Smooth muscle cell (in vitro differentiated cells): ENCODE measurements at regions not wholly inside any gene's neighbourhood (a gene's known extent, or its start where the extent isn't known, plus 50 kb on each side); places are given as distances from the start of the nearest gene placed in this dataset.

Experiments
- DNase-seq: peaks from one replicate; lab custom pipeline; 2025; ENCODE audit not compliant: unreplicated experiment; lab: John Stamatoyannopoulos, UW
- H2AFZ ChIP-seq: fragments of 200-600 bp; sonication (generic); 2 replicates; pipeline ENCODE4 v1.6.0; 2016; ENCODE audit warnings: antibody characterized with exemption, low read depth, mild to moderate bottlenecking
- H3F3A ChIP-seq: fragments of 200-600 bp; sonication (generic); 2 replicates; pipeline ENCODE4 v1.6.0; 2017; ENCODE audit warnings: antibody characterized with exemption, low read depth
- H3K27ac ChIP-seq: fragments of 200-600 bp; sonication (generic); 2 replicates; pipeline ENCODE4 v1.5.1; 2016; ENCODE audit warnings: low read depth, mild to moderate bottlenecking
- H3K27me3 ChIP-seq: fragments of 200-600 bp; sonication (generic); 2 replicates; pipeline ENCODE4 v1.6.1; 2016; ENCODE audit warnings: low read depth, mild to moderate bottlenecking
- H3K36me3 ChIP-seq: fragments of 200-600 bp; sonication (generic); 2 replicates; pipeline ENCODE4 v1.5.1; 2016; ENCODE audit warnings: low read depth
- H3K4me1 ChIP-seq: fragments of 200-600 bp; sonication (generic); 2 replicates; pipeline ENCODE4 v1.5.1; 2016; ENCODE audit warnings: low read depth
- H3K4me2 ChIP-seq: fragments of 200-600 bp; sonication (generic); 2 replicates; pipeline ENCODE4 v1.6.0; 2016; ENCODE audit warnings: mild to moderate bottlenecking
- H3K4me3 ChIP-seq: fragments of 200-600 bp; sonication (generic); 2 replicates; pipeline ENCODE4 v1.5.1; 2016; ENCODE audit warnings: mild to moderate bottlenecking
- H3K79me2 ChIP-seq: fragments of 200-600 bp; sonication (generic); 2 replicates; pipeline ENCODE4 v1.6.0; 2016; ENCODE audit warnings: low read depth, mild to moderate bottlenecking
- H3K9ac ChIP-seq: fragments of 200-600 bp; sonication (generic); 2 replicates; pipeline ENCODE4 v1.6.0; 2016; ENCODE audit warnings: low read depth
- H3K9me3 ChIP-seq: fragments of 200-600 bp; sonication (generic); replicated peaks from 2 replicates; pipeline ENCODE4 v1.5.1; 2016; ENCODE audit warnings: low read depth
- H4K20me1 ChIP-seq: fragments of 200-600 bp; sonication (generic); 2 replicates; pipeline ENCODE4 v1.6.0; 2016; ENCODE audit warnings: low read depth
- CTCF ChIP-seq: fragments of 200-600 bp; sonication (generic); IDR thresholded peaks from 2 replicates; pipeline ENCODE4 v1.5.1; 2017; ENCODE audit warnings: borderline replicate concordance, mild to moderate bottlenecking, antibody characterized with exemption; ENCODE audit not compliant: insufficient read depth, poor library complexity, severe bottlenecking
- WGBS: methylation state at CpG from one replicate; pipeline ENCODE4 v1.1.7; 2016; ENCODE audit warnings: low lambda C conversion rate; 5-methylcytosine and 5-hydroxymethylcytosine counted together

- Histone ChIP-seq H3K27ac (no peak overlapping the region), H3K4me2 (no peak overlapping the region), H3K4me1 (peaks cover 13% of the 10 kb centered on the region), H3K27me3 (peaks cover 27% of the 10 kb centered on the region), H4K20me1 (no peaks in the 10 kb centered on the region), H3K36me3 (no peaks in the 10 kb centered on the region), H3K79me2 (no peaks in the 10 kb centered on the region), H3F3A (no peaks in the 10 kb centered on the region), H3K9me3 (no peaks in the 10 kb centered on the region), H3K9ac (no peak overlapping the region), H3K4me3 (no peak overlapping the region), H2AFZ (no peak overlapping the region)
- DNase-seq: no peak
- WGBS: 48% methylated on average over 6 of the region's 6 CpGs
- no peak for TF ChIP-seq CTCF
These were observed 221.8 kb upstream of the CEP162 start for GRCh38 chr6:84449220-84449619.

GRCh38 chr6:84448331-84448730, 220.9 kb upstream of the CEP162 start:
- Histone ChIP-seq H3K4me3 (no peak overlapping the region), H3K9ac (no peak overlapping the region), H4K20me1 (no peaks in the 10 kb centered on the region), H3K36me3 (no peaks in the 10 kb centered on the region), H3K27me3 (peaks cover 35% of the 10 kb centered on the region), H3K4me1 (peaks cover 13% of the 10 kb centered on the region), H3K79me2 (no peaks in the 10 kb centered on the region), H3K4me2 (no peak overlapping the region), H3K9me3 (no peaks in the 10 kb centered on the region), H2AFZ (no peak overlapping the region), H3K27ac (no peak overlapping the region), H3F3A (no peaks in the 10 kb centered on the region)
- DNase-seq: no peak
- 63% methylated on average over 2 of the region's 2 CpGs for WGBS
- TF ChIP-seq CTCF: no peak

GRCh38 chr6:84447651-84448050, 220.2 kb upstream of the CEP162 start:
- H3K4me3 ChIP-seq: no peak overlapping the region
- no peaks in the 10 kb centered on the region for H3K9me3 ChIP-seq
- no peaks in the 10 kb centered on the region for H3F3A ChIP-seq
- H3K27me3 ChIP-seq: peaks cover 33% of the 10 kb centered on the region
- WGBS: 89% methylated on average over 3 of the region's 3 CpGs
- H3K4me1 ChIP-seq: peaks cover 13% of the 10 kb centered on the region
- H3K4me2 ChIP-seq: no peak overlapping the region
- TF ChIP-seq CTCF: no peak
- no peak overlapping the region for H3K9ac ChIP-seq
- H3K36me3 ChIP-seq: no peaks in the 10 kb centered on the region
- no peak for DNase-seq
- no peaks in the 10 kb centered on the region for H4K20me1 ChIP-seq
- H3K27ac ChIP-seq: no peak overlapping the region
- H3K79me2 ChIP-seq: no peaks in the 10 kb centered on the region
- no peak overlapping the region for H2AFZ ChIP-seq

- Histone ChIP-seq H3K4me2 (no peak overlapping the region), H3K36me3 (no peaks in the 10 kb centered on the region), H4K20me1 (no peaks in the 10 kb centered on the region), H3K27ac (no peak overlapping the region), H3K79me2 (no peaks in the 10 kb centered on the region), H3K27me3 (peaks cover 22% of the 10 kb centered on the region), H2AFZ (no peak overlapping the region), H3K9me3 (no peaks in the 10 kb centered on the region), H3K9ac (no peak overlapping the region), H3K4me3 (no peak overlapping the region), H3K4me1 (peaks cover 13% of the 10 kb centered on the region), H3F3A (no peaks in the 10 kb centered on the region)
- no peak for TF ChIP-seq CTCF
- no peak for DNase-seq
These were observed 217.6 kb upstream of the CEP162 start for GRCh38 chr6:84445068-84445467.
